ENCODE measurements at regions not wholly inside any gene's neighbourhood (a gene's known extent, or its start where the extent isn't known, plus 50 kb on each side); places are given as distances from the start of the nearest gene placed in this dataset.

GRCh38 chrX:82335772-82336171, 1133.9 kb downstream of the SH3BGRL start:
- TF ChIP-seq CTCF (IDR thresholded peaks at IDR 0.05; ENCODE audit: low read depth, low read length, missing input control) = no peak
- no peak for TF ChIP-seq ATF3 (IDR thresholded peaks at IDR 0.05)
- no peak for TF ChIP-seq ZBTB33 (IDR thresholded peaks at IDR 0.05)
- no peak for TF ChIP-seq REST (IDR thresholded peaks at IDR 0.05)
- TF ChIP-seq JUND (IDR thresholded peaks at IDR 0.05) = no peak
- no peak for TF ChIP-seq TAF1 (conservative IDR thresholded peaks at IDR 0.05)
- TF ChIP-seq RAD21 (IDR thresholded peaks at IDR 0.05) = no peak
- TF ChIP-seq SP1 (IDR thresholded peaks at IDR 0.05) = no peak
- no peak for TF ChIP-seq FOXA1 (IDR thresholded peaks at IDR 0.05)
- no peak for TF ChIP-seq MAX (IDR thresholded peaks at IDR 0.05)
- no peak for TF ChIP-seq FOXA2 (IDR thresholded peaks at IDR 0.05)
- no peak for TF ChIP-seq GABPA (IDR thresholded peaks at IDR 0.05 in 1 of 2, conservative IDR thresholded peaks at IDR 0.05 in 1 of 2)
